ENCODE measurements at regions not wholly inside any gene's neighbourhood (a gene's known extent, or its start where the extent isn't known, plus 50 kb on each side); places are given as distances from the start of the nearest gene placed in this dataset.
"Not testable (repeated sequence)": the region's sequence is repeated elsewhere in the genome, so short reads cannot be mapped to it uniquely, and the experiment has no call there.

GRCh38 chr6:145557474-145557873 lies 177.8 kb downstream of the EPM2A start:
- DNase-seq (ENCODE audit: low spot score): no peak
- no peak for FAIRE-seq

GRCh38 chr6:145559836-145560235 lies 175.5 kb downstream of the EPM2A start:
- DNase-seq (ENCODE audit: low spot score): no peak
- FAIRE-seq: no peak

GRCh38 chr6:145561095-145562072 lies 173.9 kb downstream of the EPM2A start:
- FAIRE-seq (no peak), DNase-seq (ENCODE audit: low spot score) (no peak)

GRCh38 chr6:145562771-145563615 lies 172.3 kb downstream of the EPM2A start:
- DNase-seq (ENCODE audit: low spot score) (no peak), FAIRE-seq (no peak)

- FAIRE-seq (no peak), DNase-seq (ENCODE audit: low spot score) (no peak)
These were observed 170.8 kb downstream of the EPM2A start for GRCh38 chr6:145564553-145564952.

- DNase-seq (ENCODE audit: low spot score) (no peak), FAIRE-seq (no peak)
These were observed 167.6 kb downstream of the EPM2A start for GRCh38 chr6:145567684-145568252.

GRCh38 chr6:145569140-145569539 lies 166.2 kb downstream of the EPM2A start:
- FAIRE-seq (no peak), DNase-seq (ENCODE audit: low spot score) (no peak)

- FAIRE-seq; DNase-seq (ENCODE audit: low spot score): not testable (repeated sequence)
These were observed 165.0 kb downstream of the EPM2A start for GRCh38 chr6:145570336-145570735.

GRCh38 chr6:145574269-145574668 lies 161.1 kb downstream of the EPM2A start:
- FAIRE-seq; DNase-seq (ENCODE audit: low spot score): not testable (repeated sequence)

All from RCC 7860 (cell line).